ENCODE measurements at regions not wholly inside any gene's neighbourhood (a gene's known extent, or its start where the extent isn't known, plus 50 kb on each side); places are given as distances from the start of the nearest gene placed in this dataset.

- no peak for TF ChIP-seq EZH2 (IDR thresholded peaks at IDR 0.05; ENCODE audit: low read depth)
- TF ChIP-seq CTCF (conservative IDR thresholded peaks at IDR 0.05), result no peak
Observed at GRCh38 chr2:129468879-129469278, 510.6 kb upstream of the RAB6C start.
